Thymus (tissue), 11 donors: ENCODE measurements at regions not wholly inside any gene's neighbourhood (a gene's known extent, or its start where the extent isn't known, plus 50 kb on each side); places are given as distances from the start of the nearest gene placed in this dataset.
A peak's percentile ranks its signal among the peaks of the same experiment; 100 is the strongest.

Experiments used
- DNase-seq, 9 donors: peaks; one replicate each; pipeline ENCODE4 v3.0.0-alpha.2; 2013; ENCODE audit warnings: low spot score in 9 of 9, low read depth in 6 of 9, missing footprints in 1 of 9
- H3K27ac ChIP-seq, 2 donors: one replicate each; pipeline ENCODE4 v1.5.1; 2013; ENCODE audit warnings: control low read depth in 1 of 2, low read depth in 1 of 2, low read length in 1 of 2, mild to moderate bottlenecking in 1 of 2, moderate library complexity in 1 of 2
- H3K27me3 ChIP-seq, 2 donors: one replicate each; pipeline ENCODE4 v1.5.1; 2013; ENCODE audit warnings: low read length in 1 of 2; ENCODE audit not compliant: control insufficient read depth in 2 of 2, insufficient read depth in 1 of 2
- H3K36me3 ChIP-seq, 2 donors: one replicate each; pipeline ENCODE4 v1.5.1; 2013; ENCODE audit warnings: low read length in 1 of 2, mild to moderate bottlenecking in 1 of 2, moderate library complexity in 1 of 2; ENCODE audit not compliant: control insufficient read depth in 2 of 2, insufficient read depth in 2 of 2
- H3K4me1 ChIP-seq, 2 donors: one replicate each; pipeline ENCODE4 v1.5.1; 2013; ENCODE audit warnings: low read length in 2 of 2; ENCODE audit not compliant: control insufficient read depth in 2 of 2, insufficient read depth in 2 of 2
- H3K4me3 ChIP-seq, 2 donors: one replicate each; pipeline ENCODE4 v1.5.1; 2013; ENCODE audit warnings: low read length in 2 of 2, control low read depth in 1 of 2, mild to moderate bottlenecking in 1 of 2
- H3K9me3 ChIP-seq, 2 donors: one replicate each; pipeline ENCODE4 v1.5.1; 2013; ENCODE audit warnings: low read length in 1 of 2, mild to moderate bottlenecking in 1 of 2; ENCODE audit not compliant: control insufficient read depth in 2 of 2, insufficient read depth in 1 of 2
- WGBS: extraction: QIAGEN DNeasy Blood & Tissue Kit; methylation state at CpG from one replicate; pipeline ENCODE4 v1.1.7; 2013; 5-methylcytosine and 5-hydroxymethylcytosine counted together
- donor health status: healthy.

- Histone ChIP-seq H3K4me3 (no peak overlapping the region), H3K9me3 (no peaks in the 10 kb centered on the region), H3K36me3 (no peaks in the 10 kb centered on the region), H3K27ac (no peak overlapping the region), H3K4me1 (no peaks in the 10 kb centered on the region), H3K27me3 (no peaks in the 10 kb centered on the region)
- WGBS, result 89% methylated on average over 6 of the region's 6 CpGs
- DNase-seq, result no peak
Observed at GRCh38 chr13:29946093-29946492, 95.7 kb upstream of the UBL3 start.

DNA sequence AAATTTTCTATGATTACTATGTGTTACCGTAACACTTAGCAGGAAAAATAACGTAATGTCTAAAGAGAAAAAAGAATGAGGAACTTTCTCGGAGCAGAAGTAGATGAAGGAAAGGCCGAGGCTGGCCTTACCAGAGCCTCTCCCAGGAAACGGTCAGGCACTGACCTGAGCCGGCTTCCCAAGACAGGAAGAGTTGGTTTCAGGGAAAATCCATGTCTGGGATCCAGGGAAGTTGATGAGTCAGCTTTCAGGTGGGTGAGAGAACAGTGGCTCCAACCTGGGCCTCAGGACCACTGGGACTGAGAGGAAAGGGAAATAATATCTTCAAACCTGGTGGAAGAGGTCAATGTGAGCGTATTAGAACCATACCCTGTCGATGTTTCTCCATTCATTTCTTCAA, 93.3 kb upstream of the UBL3 start:
- Histone ChIP-seq H3K27ac (no peak overlapping the region), H3K4me3 (no peak overlapping the region), H3K36me3 (no peaks in the 10 kb centered on the region), H3K9me3 (no peaks in the 10 kb centered on the region), H3K27me3 (no peaks in the 10 kb centered on the region), H3K4me1 (peaks cover 0 to under 1% of the 10 kb centered on the region in 2 donors)
- no peak for DNase-seq
- 91% methylated on average over 8 of the region's 8 CpGs for WGBS

- DNase-seq, result no peak
- H3K36me3 ChIP-seq, result no peaks in the 10 kb centered on the region
- no peak overlapping the region for H3K4me3 ChIP-seq
- no peaks in the 10 kb centered on the region for H3K9me3 ChIP-seq
- WGBS, result 68% methylated on average over 2 of the region's 2 CpGs
- H3K27ac ChIP-seq, result no peak overlapping the region
- H3K4me1 ChIP-seq, result peaks cover 2 to 4% of the 10 kb centered on the region in 2 donors
- no peaks in the 10 kb centered on the region for H3K27me3 ChIP-seq
Observed at GRCh38 chr13:29943273-29943672, 92.9 kb upstream of the UBL3 start.

GRCh38 chr13:29940715-29941114, 90.3 kb upstream of the UBL3 start:
- Histone ChIP-seq H3K9me3 (peaks cover 0 to 2% of the 10 kb centered on the region in 2 donors), H3K4me1 (peaks cover 13 to 26% of the 10 kb centered on the region in 2 donors), H3K36me3 (no peaks in the 10 kb centered on the region), H3K27me3 (no peaks in the 10 kb centered on the region), H3K27ac (no peak overlapping the region), H3K4me3 (no peak overlapping the region)
- no peak for DNase-seq
- WGBS, result 92% methylated on average over 1 of the region's 1 CpG

DNA sequence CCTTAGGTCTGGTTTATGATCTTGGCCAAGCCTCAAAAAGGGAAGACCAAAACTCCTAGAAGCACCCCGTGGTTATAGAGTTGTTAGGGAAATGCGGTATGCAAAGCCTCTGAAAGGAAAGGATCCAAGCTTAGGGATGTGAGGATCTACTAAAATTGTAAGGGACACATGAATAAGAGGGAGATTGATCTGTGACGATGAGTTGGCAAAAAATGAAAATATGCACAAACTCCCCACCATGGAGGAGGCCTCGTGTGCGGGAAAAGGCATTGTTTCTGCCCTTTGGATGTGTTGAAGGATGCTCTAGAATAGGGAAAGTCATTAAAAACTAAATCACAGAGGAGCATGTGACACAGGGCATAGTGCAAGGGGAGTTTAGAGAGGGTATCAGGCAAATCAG, 88.7 kb upstream of the UBL3 start:
- H3K4me1 ChIP-seq, result peaks cover 24 to 42% of the 10 kb centered on the region in 2 donors
- 85% methylated on average over 5 of the region's 5 CpGs for WGBS
- H3K27ac ChIP-seq, result no peak overlapping the region
- peaks cover 0 to 2% of the 10 kb centered on the region in 2 donors for H3K9me3 ChIP-seq
- H3K27me3 ChIP-seq, result no peaks in the 10 kb centered on the region
- no peak overlapping the region for H3K4me3 ChIP-seq
- no peaks in the 10 kb centered on the region for H3K36me3 ChIP-seq
- no peak for DNase-seq

GRCh38 chr13:29937841-29938240, 87.4 kb upstream of the UBL3 start:
- DNase-seq, result peak in 2 of 9 donors; percentile 28 to 67
- peak overlapping the region in 1 of 2 donors; percentile 58 for H3K27ac ChIP-seq
- 59% methylated on average over 4 of the region's 4 CpGs for WGBS

DNA sequence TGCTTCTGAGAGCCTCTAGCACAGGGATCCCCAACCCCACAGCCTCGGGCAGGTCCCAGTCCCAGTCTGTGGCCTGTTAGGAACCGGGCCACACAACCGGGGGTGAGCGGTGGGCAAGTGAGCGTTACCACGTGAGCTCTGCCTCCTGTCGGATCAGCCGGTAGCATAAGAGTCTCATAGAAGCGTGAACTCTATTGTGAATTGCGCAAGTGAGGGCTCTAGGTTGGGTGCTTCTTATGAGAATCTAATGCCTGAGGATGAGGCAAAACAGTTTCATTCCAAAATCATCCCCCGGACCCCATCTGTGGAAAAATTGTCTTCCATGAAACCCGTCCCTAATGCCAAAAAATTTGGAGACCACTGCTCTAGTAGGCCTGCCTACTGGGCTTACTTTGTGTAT, 87.0 kb upstream of the UBL3 start:
- Histone ChIP-seq H3K9me3 (peaks cover 0 to 2% of the 10 kb centered on the region in 2 donors), H3K4me3 (no peak overlapping the region), H3K4me1 (peaks cover 24 to 42% of the 10 kb centered on the region in 2 donors), H3K36me3 (no peaks in the 10 kb centered on the region), H3K27me3 (no peaks in the 10 kb centered on the region), H3K27ac (no peak overlapping the region)
- WGBS, result 96% methylated on average over 12 of the region's 12 CpGs
- DNase-seq, result no peak

More at GRCh38 chr13:29937841-29938240, 87.4 kb upstream of the UBL3 start:
- H3K36me3 ChIP-seq, result no peaks in the 10 kb centered on the region
- H3K4me3 ChIP-seq, result no peak overlapping the region
- peaks cover 24 to 42% of the 10 kb centered on the region in 2 donors for H3K4me1 ChIP-seq
- H3K27me3 ChIP-seq, result no peaks in the 10 kb centered on the region
- H3K9me3 ChIP-seq, result peaks cover 0 to 2% of the 10 kb centered on the region in 2 donors

DNA sequence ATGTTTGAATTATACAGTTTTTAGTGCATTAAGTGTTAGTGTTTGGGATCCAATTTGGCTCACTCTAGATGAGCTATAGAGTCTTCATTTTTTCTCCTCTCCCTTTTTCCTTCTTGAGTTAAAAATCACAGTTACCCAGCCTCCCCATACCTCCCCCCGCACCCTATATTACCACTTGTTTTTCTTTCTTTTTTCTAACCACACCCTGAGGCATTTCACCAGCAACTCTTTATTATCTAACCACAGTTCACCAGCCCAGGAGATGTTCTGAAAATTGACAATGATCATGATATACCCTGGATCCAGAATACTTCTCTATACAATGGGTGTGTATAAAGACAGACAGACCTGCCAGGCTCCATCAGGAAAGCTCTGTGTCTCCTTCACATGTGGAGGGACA, 86.5 kb upstream of the UBL3 start:
- Histone ChIP-seq H3K9me3 (peaks cover 0 to 2% of the 10 kb centered on the region in 2 donors), H3K27ac (no peak overlapping the region), H3K36me3 (no peaks in the 10 kb centered on the region), H3K4me1 (peaks cover 24 to 42% of the 10 kb centered on the region in 2 donors), H3K27me3 (no peaks in the 10 kb centered on the region), H3K4me3 (no peak overlapping the region)
- 83% methylated on average over 1 of the region's 1 CpG for WGBS
- DNase-seq, result no peak

- peak in 1 of 9 donors; percentile 17 for DNase-seq
- Histone ChIP-seq H3K4me3 (peak overlapping the region; percentile 27 to 28), H3K9me3 (peaks cover 0 to 2% of the 10 kb centered on the region in 2 donors), H3K27me3 (no peaks in the 10 kb centered on the region), H3K27ac (peak overlapping the region; percentile 68 to 88), H3K4me1 (peaks cover 24 to 42% of the 10 kb centered on the region in 2 donors), H3K36me3 (no peaks in the 10 kb centered on the region)
- 14% methylated on average over 13 of the region's 13 CpGs for WGBS
Observed at GRCh38 chr13:29936051-29936813, 85.8 kb upstream of the UBL3 start.
